ENCODE measurements at regions not wholly inside any gene's neighbourhood (a gene's known extent, or its start where the extent isn't known, plus 50 kb on each side); places are given as distances from the start of the nearest gene placed in this dataset.
"Not testable (repeated sequence)": the region's sequence is repeated elsewhere in the genome, so short reads cannot be mapped to it uniquely, and the experiment has no call there.

DNA sequence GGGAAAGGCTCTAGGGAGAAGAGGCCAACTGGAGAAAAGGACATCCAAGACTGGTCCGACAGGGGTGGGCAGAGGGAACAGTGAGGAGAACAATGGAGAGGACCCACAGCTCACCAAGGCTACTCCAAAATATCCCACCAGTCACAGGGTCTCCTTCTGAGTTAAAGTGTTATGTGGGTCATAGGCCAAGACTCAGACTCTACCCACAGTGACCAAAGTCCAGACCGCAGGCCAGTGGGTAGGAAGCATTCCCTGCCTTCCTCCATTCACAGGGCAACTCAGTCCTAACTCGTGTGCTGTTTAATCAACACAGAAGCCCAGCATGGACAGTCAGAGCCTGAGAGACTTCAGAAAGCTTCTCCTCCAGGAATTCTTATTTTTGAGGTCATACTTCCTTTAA lies 260.6 kb downstream of the SMAD2 start:
- ATAC-seq = no peak

DNA sequence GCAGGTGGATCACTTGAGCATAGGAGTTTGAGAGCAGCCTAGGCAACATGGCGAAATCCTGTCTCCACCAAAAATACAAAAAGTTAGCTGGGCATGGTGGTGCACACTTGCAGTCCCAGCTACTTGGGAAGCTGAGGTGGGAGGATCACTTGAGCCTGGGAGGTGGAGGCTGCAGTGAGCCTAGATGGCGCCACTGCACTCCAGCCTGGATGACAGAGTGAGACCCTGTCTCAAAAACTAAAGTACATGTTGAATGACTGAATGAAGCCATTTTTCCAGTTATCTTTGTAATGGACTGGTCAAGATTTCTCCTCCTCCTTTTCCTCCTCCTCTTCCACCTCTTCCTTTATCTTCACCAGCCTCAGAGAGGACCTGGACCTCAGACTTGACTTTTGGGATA lies 272.0 kb downstream of the SMAD2 start:
- no peak for ATAC-seq

DNA sequence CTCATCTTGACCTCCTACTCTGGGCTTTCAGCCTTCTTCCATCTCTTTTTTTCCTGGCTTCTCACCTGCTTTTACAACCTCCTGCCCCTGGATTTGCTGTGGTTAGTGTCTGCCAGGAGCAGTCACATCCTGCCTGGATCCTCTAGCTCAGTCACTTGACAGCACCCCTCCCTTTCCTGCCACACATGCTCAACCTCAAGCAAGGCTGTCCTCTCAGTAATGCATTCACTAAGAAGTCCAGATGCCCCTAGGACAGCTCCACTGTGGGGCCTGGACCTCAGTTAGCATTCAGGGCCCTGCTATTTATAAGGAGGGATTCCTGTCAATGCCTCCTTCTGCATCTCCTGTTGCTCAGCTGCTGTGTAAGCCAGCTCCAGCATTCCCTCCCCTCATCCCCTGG lies 275.5 kb downstream of the SMAD2 start:
- no peak for ATAC-seq

DNA sequence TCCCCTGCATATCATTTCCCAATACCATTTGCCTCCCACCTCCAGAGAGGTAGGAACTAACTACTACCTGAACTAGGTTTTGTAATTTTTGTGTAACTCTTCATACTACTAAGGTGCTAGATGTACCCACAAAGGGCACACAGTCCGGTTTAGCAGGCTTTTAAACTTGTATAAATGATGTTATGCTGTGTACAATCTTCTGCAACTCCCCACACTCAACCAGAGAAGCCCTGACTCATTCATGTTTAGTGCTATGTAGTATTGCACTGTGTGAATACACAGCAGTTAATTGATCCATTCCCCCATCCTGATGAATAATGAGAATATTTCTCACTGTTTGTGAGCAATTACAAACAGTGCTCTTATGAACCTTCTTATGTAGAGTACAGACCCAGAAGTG lies 285.6 kb downstream of the SMAD2 start:
- no peak for ATAC-seq

DNA sequence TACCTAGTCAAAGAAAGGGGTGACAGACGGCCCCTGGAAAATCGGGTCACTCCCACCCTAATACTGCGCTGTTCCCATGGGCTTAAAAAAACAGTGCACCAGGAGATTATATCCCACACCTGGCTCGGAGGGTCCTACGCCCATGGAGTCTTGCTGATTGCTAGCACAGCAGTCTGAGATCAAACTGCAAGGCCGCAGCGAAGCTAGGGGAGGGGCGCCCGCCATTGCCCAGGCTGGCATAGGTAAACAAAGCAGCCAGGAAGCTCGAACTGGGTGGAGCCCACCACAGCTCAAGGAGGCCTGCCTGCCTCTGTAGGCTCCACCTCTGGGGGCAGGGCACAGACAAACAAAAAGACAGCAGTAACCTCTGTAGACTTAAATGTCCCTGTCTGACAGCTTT lies 292.9 kb downstream of the SMAD2 start:
- not testable (repeated sequence) for ATAC-seq

DNA sequence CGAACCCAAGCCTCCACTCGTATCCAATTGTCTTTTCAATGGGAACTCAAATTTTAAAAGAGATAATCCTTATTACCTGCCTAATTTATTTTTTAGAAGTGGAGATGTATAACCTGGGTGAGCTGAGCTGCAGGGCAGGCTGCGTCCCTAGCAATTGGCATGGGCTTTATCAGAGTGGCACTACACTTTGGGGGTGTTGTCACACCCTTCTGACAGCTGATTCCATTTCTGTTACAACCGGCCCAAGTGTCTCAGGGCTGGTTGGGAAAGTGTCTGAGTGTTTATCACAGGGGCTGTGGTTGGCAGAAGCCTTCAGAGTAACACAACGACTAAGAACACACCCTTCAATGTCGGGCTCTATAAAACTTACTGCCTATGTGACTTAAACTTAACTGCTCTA lies 295.0 kb downstream of the SMAD2 start:
- ATAC-seq = no peak

DNA sequence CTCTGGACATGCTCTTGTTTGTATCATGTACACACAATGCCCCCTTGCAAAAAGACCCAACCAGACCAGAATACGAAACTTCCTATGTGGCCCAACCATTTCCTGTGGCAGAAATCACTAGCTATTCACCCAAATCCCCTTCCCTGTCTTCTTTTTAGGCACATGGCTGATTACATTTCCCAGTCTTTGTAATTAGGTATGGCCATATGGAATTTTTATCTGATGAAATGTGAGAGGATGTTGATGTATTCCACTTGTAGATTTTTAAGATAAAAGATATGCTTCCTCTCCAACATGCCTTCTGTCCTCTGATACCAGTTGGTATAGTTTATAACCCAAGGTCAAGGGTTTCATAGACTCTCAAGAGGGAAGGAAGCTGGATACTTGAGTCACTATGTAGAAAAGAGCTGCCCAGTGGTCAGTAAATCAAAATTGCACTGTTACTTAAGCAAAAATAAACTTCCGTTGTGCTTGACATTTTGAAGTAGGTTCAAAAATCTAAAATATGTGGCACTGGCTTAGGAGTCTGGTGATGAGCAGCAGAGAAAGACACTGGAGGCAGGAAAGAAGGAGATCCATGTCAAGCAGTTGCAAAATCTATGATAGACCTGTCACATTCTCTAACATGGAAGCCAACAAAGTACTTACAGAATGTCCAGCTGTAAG lies 297.4 kb downstream of the SMAD2 start:
- ATAC-seq = no peak

DNA sequence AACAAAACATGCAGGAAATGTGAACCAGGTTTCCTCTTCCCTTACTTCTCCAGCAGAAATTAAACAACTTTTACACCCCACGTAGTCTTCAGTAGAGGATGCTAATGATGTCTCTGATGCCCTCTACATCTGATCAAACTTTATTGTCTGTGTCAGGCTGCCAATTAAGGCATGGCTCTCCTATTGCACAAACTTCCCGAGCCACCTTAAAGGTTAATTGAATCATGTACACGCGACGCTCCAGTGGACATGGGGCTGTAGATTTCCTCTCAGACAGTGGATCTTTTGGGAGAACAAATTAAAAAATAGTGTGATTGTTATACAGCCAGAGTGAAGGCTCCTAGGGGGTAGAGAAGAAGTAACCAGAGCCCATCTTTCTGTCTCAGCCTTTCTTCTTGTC lies 301.6 kb downstream of the SMAD2 start:
- ATAC-seq = no peak

DNA sequence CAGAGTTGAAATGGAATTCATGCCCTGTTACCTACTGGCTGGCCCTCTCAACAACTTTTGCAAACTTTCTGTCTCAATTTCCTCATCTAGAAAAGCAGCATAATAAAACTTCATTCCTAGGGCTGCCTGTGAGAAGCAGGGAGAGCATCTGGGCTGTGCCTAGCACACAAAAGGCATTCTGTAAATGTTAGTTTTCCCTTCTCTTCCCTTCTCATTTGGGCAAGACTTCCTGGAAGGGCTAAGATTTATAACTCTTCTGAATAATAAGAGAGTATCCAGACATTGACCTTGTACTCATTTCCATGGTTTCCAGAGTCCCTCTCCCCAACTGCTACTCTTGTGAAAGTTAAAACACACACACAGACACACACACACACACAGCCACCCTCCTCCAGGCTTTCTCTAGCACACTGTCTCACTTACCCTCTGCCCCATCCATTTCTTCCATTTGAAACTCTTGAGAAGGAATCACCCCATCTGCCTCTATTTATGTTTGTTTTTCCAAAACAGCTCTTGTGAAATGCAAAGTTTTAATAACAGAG lies 302.1 kb downstream of the SMAD2 start:
- ATAC-seq = no peak

DNA sequence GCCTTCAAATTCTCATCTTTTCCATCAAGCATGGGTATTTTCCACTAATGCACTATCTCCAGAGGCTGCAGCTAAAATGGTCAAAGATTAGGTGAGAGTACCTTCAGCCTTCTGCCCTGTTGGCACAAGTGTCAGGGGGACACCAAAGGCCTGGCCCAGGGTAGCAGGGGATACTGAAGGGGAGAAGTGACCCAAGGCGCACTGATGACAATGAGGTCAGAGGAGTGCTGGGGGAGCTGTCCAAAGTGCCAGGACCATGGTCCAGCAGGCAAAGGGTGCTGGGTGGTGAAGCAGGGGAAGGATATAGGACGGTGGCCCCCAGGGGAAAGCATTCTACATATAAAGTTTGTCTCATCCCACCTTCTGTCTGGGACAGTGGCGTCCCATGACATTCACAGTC lies 303.4 kb downstream of the SMAD2 start:
- ATAC-seq = no peak

DNA sequence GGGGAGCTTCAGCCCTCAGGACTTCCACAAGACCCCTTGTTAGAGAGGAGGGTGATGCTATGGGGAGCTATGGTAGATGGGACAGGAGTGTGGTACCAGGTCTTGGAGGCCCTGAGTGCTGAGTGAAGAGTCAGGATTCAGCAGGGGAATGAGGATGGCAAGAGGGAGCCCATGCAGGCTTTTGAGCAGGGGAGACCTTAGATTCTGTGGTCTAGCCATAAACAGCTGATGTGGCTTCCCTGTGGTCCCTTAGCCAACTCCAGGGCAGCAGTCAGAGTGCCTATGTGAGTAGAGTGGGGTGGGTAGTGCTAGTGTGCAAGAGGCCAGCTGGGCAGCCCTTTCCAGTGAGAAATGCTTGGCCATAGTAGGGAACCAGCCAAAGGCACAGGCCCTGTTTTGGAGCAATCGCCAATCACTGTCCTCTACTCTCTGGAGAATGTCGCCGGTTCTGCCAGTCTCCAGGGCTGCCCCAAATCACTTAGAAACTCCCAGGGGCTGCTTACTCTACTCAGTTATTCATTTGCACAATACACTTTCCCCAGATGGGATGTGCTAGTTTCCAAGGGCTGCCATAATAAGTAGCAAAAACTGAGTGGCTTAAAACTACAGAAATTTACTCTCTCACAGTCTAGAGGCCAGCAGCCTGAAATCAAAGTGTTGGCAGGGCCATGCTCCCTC lies 310.5 kb downstream of the SMAD2 start:
- no peak for ATAC-seq

DNA sequence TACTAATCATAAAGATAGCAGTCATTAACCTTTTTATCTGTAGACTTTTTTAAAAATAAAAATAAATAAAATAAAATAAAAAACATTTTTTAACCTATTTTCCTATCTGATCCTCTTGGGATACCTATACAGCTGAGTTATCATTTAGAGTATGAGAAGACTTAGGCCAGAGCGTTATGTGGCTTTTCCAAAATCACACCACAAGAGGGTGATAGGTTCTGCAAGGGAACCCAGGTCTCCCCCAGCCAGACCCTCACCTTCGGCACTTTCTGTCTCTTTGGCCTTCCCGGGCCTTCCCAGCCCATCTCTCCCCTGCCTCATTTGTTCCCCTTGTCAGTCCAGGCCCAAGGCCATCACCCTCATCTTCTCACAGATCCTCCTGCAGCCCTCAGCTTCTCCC lies 311.7 kb downstream of the SMAD2 start:
- ATAC-seq = no peak

DNA sequence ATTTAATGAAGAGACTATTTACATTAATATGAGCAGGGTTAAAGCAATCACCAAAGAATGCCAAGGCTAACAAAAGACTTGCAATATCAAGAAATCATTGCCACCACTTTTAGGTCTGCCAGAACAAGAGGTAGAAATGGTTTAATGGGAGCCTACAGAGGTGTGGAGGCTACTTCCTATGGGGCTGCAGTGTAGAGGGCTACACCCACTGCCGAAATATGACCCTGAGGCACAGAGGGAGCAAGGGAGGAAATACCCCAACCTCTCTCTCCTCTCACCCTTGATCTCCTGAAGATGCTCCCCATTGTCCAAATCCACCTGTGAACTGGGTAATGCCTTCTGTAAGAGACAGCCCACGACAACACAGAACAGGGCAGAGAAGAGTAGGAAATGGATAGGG lies 315.4 kb downstream of the SMAD2 start:
- ATAC-seq = no peak

DNA sequence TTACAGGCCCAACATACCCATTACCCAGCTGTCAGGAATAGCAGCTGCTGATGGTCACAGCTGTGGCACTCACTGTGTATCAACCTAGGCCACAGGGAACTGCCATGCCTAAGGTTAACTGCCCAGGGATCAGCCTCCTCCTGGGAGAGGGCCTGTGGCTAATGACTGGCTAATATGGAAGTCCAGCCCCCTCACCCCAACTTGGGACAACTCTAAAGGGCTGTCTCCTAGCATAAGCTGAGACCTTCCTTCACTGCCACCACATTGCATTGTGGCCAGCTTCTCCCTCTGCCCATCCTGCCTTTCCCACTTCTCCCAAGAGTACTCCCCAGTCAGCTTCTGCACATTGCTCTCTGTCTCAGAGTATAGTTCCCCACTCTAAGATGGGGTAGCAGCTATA lies 316.5 kb downstream of the SMAD2 start:
- ATAC-seq = no peak

DNA sequence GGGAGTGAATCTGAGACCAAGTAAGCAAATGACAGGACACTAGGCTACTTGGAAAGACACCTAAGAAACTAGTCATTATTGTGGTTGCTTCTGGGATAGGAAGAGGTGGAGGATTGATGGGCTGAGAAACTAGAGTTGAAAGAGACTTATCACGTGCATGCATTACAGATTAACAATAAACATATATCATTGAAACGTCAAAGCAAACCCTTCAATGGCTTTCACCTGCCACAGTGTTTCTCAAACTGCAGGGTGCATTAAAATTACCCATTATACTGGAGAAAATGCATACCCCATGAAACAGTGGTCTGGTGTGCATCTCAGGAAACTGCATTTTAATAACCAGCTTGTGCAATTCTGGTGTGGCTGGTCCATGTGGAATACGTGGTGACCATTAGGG lies 318.8 kb downstream of the SMAD2 start:
- ATAC-seq = no peak

DNA sequence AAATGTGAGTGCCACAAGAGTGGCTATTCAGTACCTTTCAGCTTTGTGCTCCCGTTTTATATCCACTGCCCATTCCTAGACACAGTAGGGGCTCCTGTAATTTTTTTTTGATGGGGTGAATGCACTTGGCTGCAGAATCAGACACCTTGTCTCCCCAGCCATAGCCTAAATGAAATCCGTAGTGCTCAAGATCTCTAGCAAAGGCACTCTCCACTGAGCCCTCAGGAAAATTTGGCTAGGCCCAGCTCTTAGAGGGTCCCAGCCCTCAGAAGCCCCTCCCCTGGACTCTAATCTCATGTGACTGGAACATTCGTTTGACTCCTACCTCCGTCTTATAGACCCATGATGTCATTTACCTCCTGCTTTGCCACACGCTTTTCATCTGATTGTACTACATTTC lies 323.9 kb downstream of the SMAD2 start:
- no peak for ATAC-seq

DNA sequence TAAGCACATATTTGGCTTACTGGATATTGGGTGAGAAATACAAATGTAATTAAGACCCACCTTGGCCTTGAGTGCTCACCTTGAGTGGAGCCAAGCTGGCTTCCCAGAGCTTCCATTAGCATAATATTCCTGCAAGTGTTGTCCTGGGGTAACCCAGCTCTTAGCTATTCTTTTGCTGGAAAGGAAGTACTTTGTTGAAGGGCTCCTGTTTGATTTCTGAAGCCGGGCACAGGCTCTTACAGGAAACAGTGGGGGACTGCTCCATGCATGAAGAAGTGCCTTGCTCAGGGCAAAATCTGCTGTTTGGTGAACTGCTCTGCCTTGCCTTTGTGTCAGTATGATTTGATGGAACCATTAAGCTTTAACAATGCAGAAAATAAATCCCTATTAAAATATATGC lies 325.4 kb downstream of the SMAD2 start:
- ATAC-seq = no peak

DNA sequence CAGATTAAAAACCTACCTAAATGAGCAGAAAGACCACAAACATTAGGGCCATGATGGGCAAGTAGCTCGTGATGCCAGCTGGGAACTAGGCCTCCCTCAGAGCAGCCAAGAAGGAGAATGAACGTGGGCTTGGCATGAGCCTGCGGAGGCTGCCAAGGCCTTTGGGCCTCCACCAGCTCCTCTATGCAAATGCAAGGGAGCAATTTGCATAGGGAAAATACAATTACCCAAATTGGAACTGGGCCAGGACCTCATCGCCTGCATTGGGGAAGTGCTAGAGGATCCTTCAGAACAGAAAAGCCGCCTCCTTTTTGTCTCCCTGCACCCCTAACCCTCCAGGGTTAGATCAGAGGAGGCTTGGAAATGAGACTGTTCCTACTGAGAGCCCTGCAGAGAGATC lies 326.4 kb downstream of the SMAD2 start:
- no peak for ATAC-seq

DNA sequence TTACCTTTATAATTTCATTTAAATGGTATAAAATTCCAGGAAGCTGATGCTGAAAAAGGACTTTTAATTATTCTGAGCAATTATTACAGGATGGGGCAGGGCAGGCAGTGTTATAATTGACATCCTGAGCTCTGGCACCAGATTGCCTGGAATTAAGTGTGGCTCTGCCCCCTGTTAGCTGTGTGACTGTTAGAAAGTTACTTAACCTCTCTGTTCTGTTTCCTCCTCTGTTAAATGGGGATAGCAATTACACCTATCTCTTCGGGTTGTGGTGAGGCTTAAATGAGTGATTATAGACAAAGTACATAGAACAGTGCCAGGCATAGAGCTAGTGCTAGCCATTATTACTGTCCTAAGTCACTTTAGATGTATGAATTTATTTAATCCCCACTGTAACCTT lies 327.3 kb downstream of the SMAD2 start:
- no peak for ATAC-seq

DNA sequence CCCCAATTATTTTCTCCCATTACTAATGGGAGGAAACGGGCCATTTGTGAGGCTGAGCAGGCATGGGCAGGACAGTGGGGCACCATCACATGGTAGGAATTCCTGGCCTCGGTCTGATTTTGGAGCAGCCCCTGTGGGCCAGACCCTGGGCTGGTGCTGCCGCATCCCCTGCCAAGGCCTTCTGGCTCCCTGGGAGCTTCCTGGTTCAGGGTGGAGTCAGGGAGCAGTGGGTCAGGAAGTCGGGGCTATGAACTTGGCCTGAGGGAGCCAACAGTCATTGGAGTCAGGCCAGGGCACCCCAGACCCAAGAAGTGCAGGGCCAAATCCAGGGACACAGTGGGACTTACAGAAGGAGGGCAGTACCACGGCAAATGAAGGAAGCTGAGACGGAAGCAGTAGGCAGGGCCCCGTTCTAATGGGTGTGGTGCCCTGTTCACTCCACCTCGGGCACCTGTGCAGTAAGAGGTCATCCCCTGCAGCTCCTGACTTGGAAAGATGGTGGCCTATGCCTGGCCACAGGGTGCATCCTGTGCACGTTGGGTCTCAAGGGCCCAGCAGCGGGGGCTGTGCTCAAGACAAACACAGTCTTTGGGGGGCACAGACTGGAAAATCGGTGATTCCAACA lies 328.1 kb downstream of the SMAD2 start:
- ATAC-seq = no peak

DNA sequence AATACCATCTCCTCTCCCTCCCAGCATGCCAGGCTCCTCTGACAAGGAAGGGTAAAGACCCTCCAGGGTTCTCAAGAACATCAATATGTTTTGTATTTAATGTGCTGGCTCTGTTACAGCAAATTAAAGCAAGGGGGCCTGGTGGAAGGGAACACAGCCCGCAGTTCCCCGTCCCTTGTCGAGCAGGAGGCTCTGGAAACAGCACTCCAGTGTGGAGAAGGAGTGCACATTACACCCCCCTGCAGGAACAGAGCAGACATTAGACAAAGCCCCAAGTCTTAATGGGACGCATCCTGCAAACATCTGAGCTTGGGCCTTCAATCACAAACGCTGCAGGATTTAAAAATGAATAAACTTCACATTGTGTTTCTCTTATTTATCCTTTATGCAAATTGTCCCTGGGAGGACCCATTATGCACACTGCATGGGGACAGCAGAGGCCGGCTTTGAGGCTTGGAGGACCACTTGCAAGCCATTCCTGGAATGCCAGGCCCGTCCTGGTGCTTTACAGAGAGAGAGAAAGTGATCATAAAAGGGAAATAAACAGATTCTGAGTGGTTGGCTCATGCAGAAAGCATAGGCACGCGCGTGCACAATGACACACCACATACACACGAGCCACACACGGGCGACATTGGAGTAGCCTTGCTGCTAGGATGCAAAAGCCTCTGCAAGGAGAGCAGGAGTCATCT lies 328.7 kb downstream of the SMAD2 start:
- ATAC-seq = no peak

DNA sequence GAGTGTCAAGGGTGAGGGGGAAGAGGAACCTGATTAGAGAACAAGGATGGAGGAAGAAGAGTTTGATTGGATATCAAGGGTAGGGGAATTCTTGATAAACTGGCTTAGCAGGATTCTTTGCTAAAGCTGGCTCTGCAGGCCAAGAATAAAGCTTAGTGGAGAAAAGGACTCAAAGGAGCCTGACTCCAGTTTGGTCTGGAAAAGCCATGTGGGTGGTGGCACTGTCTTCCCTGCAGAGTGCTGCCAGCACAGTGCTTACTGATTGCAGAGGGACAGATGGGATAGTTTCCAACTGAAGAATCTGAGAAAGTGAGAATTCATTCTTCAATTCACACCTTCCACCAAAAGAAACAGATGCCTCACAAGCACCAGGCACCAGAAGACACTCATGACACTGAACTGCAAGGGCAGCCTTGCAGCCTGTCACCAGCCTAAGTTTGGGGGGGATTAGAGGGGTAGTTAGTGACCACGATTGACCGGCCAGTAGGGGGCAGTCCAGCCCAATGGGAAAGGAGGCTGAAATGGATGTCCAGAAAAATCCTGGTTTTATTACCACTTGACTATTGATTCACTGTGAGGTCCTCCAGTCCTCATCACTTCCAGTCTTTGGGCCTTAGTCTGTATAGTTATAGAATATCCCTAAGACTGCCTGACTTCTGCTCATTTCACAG lies 334.5 kb downstream of the SMAD2 start:
- peak; percentile 48 for ATAC-seq

DNA sequence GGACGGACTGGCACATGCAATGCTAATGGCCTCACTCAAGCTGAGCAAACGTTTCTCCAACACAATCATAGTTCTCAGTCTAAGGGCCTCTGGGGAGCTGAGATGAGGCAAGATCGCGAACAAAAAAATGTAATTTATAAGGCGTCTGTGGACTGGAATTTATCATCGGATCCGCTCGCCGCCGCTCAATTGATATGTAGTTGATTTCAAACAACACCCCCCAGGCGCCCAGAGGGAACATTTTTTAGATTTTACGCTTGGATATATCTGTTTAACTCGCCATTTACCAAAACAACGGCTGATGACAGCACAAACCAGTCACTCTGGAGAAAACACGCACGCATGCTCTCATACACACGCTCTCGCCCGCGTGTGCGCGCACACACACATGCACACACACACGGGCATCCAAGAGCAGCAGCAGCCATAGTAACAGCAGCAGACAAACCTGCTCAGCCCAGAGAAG lies 335.8 kb downstream of the SMAD2 start:
- ATAC-seq = no peak
